ENCODE measurements at regions not wholly inside any gene's neighbourhood (a gene's known extent, or its start where the extent isn't known, plus 50 kb on each side); places are given as distances from the start of the nearest gene placed in this dataset.

DNA sequence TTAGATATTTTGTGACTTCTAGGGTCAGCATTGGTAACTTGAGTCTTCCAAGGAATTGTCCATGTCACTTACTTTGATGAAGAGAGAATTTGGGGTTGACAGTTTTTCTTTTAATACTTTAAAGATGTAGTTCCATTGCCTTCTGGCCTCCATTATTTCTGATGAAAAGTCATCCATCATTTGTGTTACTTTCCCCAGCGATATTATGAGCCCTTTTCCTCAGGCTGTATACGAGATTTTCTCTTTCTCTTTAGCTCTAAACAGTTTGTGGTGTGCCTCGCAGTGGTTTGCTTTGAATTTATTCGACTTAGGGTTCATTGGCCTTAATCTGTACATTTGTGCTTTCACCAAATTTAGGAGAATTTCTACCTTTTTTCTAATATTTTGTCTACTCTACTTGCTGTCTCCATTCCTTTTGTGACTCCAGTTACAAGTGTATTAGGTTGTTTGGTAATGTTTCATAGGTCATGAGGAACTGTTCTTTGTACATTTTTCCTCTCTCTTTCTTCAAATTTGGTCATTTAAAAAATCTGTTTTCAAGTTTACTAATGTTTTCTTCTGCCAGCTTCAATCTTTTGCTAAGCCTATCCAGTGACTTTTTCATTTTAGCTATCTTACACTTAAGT is 131.4 kb upstream of the OTOS start:
- DNase-seq (no peak), ATAC-seq (no peak)
- Histone ChIP-seq H3K27ac (no peak overlapping the region), H3K27me3 (no peaks in the 10 kb centered on the region), H3K9me3 (no peaks in the 10 kb centered on the region), H3K36me3 (no peaks in the 10 kb centered on the region), H3K4me1 (no peaks in the 10 kb centered on the region), H3K4me3 (no peak overlapping the region)
- intact Hi-C loops (cut with DNase I): no loop called here
- WGBS (ENCODE audit: insufficient coverage, low coverage, low lambda C conversion rate, missing lambda C conversion rate): 45% methylated on average over 4 of the region's 4 CpGs
- TF ChIP-seq, protein P1, sequence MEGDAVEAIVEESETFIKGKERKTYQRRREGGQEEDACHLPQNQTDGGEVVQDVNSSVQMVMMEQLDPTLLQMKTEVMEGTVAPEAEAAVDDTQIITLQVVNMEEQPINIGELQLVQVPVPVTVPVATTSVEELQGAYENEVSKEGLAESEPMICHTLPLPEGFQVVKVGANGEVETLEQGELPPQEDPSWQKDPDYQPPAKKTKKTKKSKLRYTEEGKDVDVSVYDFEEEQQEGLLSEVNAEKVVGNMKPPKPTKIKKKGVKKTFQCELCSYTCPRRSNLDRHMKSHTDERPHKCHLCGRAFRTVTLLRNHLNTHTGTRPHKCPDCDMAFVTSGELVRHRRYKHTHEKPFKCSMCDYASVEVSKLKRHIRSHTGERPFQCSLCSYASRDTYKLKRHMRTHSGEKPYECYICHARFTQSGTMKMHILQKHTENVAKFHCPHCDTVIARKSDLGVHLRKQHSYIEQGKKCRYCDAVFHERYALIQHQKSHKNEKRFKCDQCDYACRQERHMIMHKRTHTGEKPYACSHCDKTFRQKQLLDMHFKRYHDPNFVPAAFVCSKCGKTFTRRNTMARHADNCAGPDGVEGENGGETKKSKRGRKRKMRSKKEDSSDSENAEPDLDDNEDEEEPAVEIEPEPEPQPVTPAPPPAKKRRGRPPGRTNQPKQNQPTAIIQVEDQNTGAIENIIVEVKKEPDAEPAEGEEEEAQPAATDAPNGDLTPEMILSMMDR (IDR thresholded peaks at IDR 0.05): no peak
- no peak for TF ChIP-seq POLR2A (IDR thresholded peaks at IDR 0.05)

DNA sequence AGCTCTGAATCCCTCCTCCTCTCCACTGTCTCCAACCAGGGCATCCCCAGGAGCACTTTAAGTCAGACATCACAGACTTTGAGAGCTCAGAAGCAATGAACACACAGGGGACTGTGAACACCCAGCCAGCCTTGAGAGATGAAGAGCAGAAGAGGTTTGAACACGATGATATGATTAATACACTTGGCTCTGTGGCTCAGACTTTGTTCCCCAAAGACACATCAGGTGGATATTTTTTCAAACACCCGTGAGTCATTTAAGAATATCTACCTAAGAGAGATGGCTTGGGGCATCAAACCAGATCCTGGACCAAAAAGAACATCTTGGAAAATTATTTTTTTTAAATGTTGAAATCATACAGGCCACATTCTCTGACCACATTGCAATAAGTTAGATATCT is 134.9 kb upstream of the OTOS start:
- H3K27ac ChIP-seq: no peak overlapping the region
- no peak for TF ChIP-seq POLR2A (IDR thresholded peaks at IDR 0.05)
- TF ChIP-seq, protein P1 (IDR thresholded peaks at IDR 0.05): no peak
- no peak overlapping the region for H3K4me3 ChIP-seq
- WGBS (ENCODE audit: insufficient coverage, low coverage, low lambda C conversion rate, missing lambda C conversion rate): 65% methylated on average over 2 of the region's 2 CpGs
- intact Hi-C loops (cut with DNase I): no loop called here
- no peaks in the 10 kb centered on the region for H3K9me3 ChIP-seq
- no peaks in the 10 kb centered on the region for H3K4me1 ChIP-seq
- DNase-seq (no peak), ATAC-seq (no peak)
- H3K36me3 ChIP-seq: no peaks in the 10 kb centered on the region
- no peaks in the 10 kb centered on the region for H3K27me3 ChIP-seq

DNA sequence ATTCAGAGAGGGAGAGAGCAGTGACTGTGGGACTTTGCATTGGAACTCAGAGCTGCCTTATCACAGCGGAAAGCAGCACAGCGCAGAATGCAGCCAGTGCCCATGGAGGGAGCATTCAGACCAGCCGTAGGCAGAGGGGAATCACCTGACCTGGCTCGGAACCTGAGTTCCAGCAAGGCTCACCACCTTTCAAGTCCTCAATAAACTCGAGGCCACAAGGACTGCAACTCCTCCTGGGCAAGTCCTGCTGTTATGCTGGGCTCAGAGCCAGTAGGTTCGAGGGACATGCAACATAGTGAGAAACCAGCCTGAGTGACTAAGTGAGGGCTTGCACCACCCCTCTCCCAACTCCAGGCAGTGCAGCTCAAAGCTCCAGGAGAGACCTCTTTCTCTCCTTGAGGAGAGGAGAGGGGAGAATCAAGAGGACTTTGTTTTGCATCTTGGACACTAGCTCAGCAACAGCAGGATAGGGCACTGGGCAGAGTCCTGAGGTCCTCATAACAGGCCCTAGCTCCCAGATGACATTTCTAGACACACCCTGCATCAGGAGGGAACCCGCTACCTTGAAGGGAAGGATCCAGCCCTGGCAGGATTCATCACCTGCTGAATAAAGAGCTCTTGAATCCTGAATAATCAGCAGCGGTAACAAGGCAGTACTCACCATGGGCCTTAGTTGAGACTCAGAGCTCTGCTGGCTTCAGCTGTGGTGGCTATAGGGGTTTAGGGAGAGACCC is 136.8 kb upstream of the OTOS start:
- Histone ChIP-seq H3K36me3 (no peaks in the 10 kb centered on the region), H3K27me3 (no peaks in the 10 kb centered on the region), H3K27ac (no peak overlapping the region), H3K4me1 (no peaks in the 10 kb centered on the region), H3K4me3 (no peak overlapping the region), H3K9me3 (no peaks in the 10 kb centered on the region)
- ATAC-seq (no peak), DNase-seq (no peak)
- intact Hi-C loops (cut with DNase I): no loop called here
- TF ChIP-seq, protein P1 (IDR thresholded peaks at IDR 0.05): no peak
- no peak for TF ChIP-seq POLR2A (IDR thresholded peaks at IDR 0.05)
- 100% methylated on average over 1 of the region's 8 CpGs for WGBS (ENCODE audit: insufficient coverage, low coverage, low lambda C conversion rate, missing lambda C conversion rate)

DNA sequence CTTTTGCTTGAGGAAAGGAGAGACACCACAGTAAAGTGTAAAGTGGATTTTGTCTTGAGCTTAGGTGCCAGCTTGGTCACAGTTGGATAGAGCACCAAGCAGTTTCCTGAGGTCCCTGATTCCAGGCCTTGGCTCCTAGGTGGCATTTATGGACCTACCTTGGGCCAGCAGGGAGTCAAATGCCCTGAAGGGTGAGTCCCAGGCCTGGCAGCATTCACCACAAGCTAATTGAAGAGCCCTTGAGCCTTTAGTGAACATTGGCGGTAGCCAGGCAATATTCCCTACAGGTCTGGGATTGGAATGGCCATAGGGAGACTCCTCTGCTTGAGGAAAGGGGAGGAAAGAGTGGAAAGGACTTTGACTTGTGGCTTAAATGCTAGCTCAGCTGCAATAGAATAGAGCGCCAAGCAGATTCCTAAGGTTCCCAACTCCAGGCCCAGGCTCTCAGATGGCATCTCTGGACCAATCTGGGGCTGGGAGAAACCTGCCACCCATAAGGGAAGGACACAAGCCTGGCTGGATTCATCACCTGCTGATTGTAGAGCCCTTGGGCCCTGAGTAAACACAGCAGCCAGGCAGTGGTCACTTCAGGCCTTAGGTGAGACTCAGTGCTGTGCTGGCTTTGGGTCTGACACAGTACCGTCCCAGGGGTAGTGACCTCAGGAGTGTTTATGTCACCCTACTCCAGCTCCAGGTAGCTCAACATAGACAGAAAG is 137.5 kb upstream of the OTOS start:
- no peak for TF ChIP-seq POLR2A (IDR thresholded peaks at IDR 0.05)
- TF ChIP-seq, protein P1 (IDR thresholded peaks at IDR 0.05): no peak
- H3K4me3 ChIP-seq: no peak overlapping the region
- intact Hi-C loops (cut with DNase I): no loop called here
- 67% methylated on average over 1 of the region's 3 CpGs for WGBS (ENCODE audit: insufficient coverage, low coverage, low lambda C conversion rate, missing lambda C conversion rate)
- no peaks in the 10 kb centered on the region for H3K27me3 ChIP-seq
- H3K36me3 ChIP-seq: no peaks in the 10 kb centered on the region
- DNase-seq (no peak), ATAC-seq (no peak)
- H3K27ac ChIP-seq: no peak overlapping the region
- H3K4me1 ChIP-seq: no peaks in the 10 kb centered on the region
- no peaks in the 10 kb centered on the region for H3K9me3 ChIP-seq

Data from right lobe of liver (tissue), 6 donors.